NCI-H774 (cell line): ENCODE measurements at regions not wholly inside any gene's neighbourhood (a gene's known extent, or its start where the extent isn't known, plus 50 kb on each side); places are given as distances from the start of the nearest gene placed in this dataset.

ENCODE experiments used
- DNase-seq: peaks from one replicate; lab custom pipeline; 2025; lab: John Stamatoyannopoulos, UW

GRCh38 chr19:31501427-31502195, 152.4 kb upstream of the TSHZ3 start:
- DNase-seq = no peak

GRCh38 chr19:31502536-31503170, 153.4 kb upstream of the TSHZ3 start:
- DNase-seq = no peak

- DNase-seq = no peak
Observed at GRCh38 chr19:31503211-31503610, 154.0 kb upstream of the TSHZ3 start.

- no peak for DNase-seq
Observed at GRCh38 chr19:31504221-31504620, 155.0 kb upstream of the TSHZ3 start.

GRCh38 chr19:31505596-31505910, 156.3 kb upstream of the TSHZ3 start:
- DNase-seq = no peak

GRCh38 chr19:31506102-31506501, 156.9 kb upstream of the TSHZ3 start:
- DNase-seq = no peak

GRCh38 chr19:31510635-31511034, 161.4 kb upstream of the TSHZ3 start:
- DNase-seq = no peak

- no peak for DNase-seq
Observed at GRCh38 chr19:31511098-31511497, 161.9 kb upstream of the TSHZ3 start.

- no peak for DNase-seq
Observed at GRCh38 chr19:31511696-31512095, 162.5 kb upstream of the TSHZ3 start.

GRCh38 chr19:31512181-31512970, 163.1 kb upstream of the TSHZ3 start:
- DNase-seq = no peak

GRCh38 chr19:31513841-31514240, 164.6 kb upstream of the TSHZ3 start:
- DNase-seq = no peak

- DNase-seq = no peak
Observed at GRCh38 chr19:31515931-31516330, 166.7 kb upstream of the TSHZ3 start.

GRCh38 chr19:31516756-31517155, 167.5 kb upstream of the TSHZ3 start:
- DNase-seq = no peak

- no peak for DNase-seq
Observed at GRCh38 chr19:31517224-31518180, 168.3 kb upstream of the TSHZ3 start.

GRCh38 chr19:31518216-31519020, 169.2 kb upstream of the TSHZ3 start:
- DNase-seq = no peak

GRCh38 chr19:31519256-31519655, 170.0 kb upstream of the TSHZ3 start:
- no peak for DNase-seq

GRCh38 chr19:31519908-31520307, 170.7 kb upstream of the TSHZ3 start:
- no peak for DNase-seq

GRCh38 chr19:31520633-31521032, 171.4 kb upstream of the TSHZ3 start:
- DNase-seq = no peak

- DNase-seq = no peak
Observed at GRCh38 chr19:31525610-31526147, 176.4 kb upstream of the TSHZ3 start.

- no peak for DNase-seq
Observed at GRCh38 chr19:31527443-31527842, 178.2 kb upstream of the TSHZ3 start.

- no peak for DNase-seq
Observed at GRCh38 chr19:31528261-31528660, 179.0 kb upstream of the TSHZ3 start.
